Activated T-cell treated with anti-CD3 and anti-CD28 coated beads, Interleukin-2, amount 50 U/mL, for 48 hours (primary cell): ENCODE measurements at regions not wholly inside any gene's neighbourhood (a gene's known extent, or its start where the extent isn't known, plus 50 kb on each side); places are given as distances from the start of the nearest gene placed in this dataset.
A peak's percentile ranks its signal among the peaks of the same experiment; 100 is the strongest.

Experiments used
- DNase-seq, 2 experiments: peaks; one replicate each; pipeline ENCODE4 v3.0.0-alpha.2; 2020

DNA sequence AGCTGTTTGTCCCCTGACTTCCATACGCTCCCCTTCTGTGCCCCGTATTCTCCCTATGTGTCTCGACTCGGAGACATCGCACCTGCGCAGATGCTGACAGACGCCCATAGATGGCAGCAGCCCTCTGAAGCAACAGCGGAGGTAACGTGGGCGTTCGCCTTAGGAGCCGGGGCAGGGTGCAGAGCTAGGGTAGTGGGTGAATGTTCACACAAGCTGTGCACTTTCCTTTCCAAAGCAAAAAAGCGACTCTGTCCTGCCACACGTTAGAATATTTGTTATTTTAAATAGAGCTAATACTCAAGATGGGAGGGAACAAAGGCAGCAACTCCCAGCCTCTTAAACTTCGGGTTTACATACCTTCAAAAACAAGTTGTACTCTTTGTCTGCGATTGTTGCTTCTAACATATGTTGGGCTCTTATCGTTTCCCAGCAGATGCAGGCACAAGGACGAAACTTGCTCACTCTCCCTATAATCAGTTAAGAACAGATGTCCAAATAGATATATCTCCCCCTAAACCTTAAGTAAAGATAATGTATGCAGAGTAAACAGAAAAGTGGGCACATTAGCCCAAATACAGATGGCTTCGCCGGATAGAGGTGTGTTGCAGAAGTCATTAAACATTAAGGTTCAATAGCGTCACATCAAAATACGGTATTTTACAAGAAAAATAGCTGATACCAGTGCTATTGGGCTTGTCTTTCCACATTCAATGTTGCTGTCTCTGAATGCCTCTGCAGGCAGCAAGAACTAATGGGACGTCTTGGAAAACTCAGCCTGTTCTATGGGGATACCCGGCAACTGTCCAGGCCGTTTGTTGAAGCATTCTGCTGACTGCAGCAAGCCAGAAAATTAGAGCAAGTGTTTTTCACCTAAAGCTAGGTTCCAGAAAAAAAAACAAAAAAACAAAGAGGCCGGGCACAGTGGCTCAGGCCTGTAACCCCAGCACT lies 340.3 kb upstream of the PRKCQ start:
- peak; percentile 83 to 85 for DNase-seq

DNA sequence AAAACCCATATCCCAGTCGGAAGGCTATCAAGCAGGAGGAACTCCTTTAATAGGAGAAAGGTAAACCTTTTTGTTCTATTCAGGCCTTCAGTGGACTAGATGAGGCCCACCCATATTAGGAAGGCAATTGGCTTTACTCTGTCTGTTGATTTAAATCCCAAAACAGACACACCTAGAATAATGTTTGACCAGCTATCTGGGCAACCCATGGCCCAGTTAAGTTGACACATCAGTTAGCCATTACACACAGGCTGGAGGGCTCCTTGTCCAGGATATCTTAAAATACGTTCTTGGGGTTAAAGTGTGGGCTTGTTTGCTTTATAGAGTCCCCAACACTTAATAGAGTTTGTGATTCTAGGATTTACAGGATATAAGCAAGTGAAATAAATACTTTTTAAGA lies 339.0 kb upstream of the PRKCQ start:
- no peak for DNase-seq

DNA sequence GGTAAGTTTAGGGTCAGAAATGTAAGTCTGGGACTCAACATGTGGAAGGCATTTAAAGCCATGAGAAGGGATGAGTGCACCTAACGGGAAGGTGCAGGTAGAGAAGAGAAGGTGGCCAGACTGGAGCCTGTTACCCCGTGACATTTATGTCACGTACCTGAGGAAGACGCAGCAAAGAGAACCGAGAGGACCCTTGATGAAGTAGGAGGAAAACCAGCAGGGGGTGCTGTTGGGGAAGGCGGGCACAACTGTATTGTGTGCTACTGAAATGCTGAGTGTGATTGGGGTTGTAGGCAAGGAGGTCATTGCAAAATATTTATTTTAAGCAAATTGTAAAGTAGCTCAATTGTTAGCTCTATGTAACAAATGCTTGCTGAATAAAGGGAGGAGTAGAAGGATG lies 338.2 kb upstream of the PRKCQ start:
- DNase-seq: peak; percentile 81 to 85

DNA sequence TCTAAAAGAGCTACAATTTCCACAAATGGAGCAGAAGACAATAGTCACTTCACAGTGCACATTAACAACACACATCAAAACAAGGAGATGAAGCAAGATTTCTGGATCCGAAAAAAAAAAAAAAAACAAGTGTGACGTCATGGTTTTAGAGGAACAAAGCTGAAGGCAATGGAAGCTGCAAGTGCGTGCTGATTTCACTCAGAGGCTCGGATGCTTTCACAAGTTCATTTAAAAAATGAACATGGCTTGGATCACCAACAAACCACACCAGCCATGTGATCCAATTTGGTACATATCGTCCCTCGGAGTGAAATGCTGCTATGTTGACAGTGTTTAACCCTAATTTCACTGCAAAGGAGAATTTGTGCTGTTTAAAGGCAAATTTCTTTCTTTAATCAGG lies 337.0 kb upstream of the PRKCQ start:
- DNase-seq: no peak

DNA sequence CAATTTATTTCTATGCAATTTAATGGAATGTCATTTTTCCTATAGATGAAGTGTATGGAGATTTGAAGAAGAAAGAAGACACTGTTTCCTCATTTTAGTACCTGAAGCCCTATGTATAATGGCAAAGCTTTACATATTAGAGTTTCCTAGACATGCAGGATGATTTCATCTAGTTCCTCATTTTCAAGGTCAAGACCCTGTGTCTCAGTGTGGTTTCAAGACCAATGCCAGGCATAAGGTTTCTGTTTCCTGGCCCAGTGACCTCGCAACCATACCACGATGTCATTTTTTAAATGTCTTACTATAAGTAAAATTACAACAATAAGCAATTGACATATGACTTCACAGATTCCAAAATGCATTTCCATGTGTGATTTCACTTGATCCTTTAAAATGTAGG lies 336.5 kb upstream of the PRKCQ start:
- DNase-seq: no peak

DNA sequence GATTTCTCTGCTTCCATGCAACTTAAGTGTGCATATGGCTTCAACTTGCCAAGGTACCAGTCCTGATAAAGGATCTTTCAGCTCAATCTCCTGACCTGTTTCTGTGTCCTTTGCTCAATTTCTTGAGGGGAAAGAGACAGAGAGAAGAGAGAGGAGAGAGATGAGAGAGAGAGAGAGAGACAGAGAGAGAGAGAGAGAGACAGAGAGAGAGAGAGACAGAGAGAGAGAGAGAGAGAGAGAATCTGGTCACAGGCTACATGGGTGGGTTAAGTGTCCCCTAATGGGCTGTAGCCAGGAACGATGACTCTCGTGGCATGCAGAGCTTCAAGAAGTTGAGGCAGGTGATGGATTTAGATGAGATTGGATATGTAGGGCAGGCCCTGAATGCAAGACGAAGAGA lies 335.2 kb upstream of the PRKCQ start:
- DNase-seq: no peak

DNA sequence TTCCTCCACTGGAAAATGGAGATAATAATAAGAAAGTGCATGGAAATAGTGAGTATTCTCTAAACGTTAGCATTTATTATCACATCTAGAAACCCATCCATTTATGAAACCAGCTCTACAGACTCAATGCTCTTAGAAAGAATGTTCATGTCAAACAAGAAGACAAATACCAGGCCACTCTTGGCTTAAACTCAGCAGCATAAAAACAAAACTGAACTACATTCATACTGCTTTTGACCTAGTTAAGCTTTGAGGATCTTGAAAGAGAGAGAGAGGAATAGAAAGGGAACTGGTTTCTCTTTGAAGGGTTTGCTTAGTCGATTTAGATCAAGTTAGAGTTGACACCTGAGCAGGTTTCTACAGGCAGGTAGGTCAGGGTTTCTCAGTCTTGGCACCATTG lies 332.9 kb upstream of the PRKCQ start:
- DNase-seq: no peak

DNA sequence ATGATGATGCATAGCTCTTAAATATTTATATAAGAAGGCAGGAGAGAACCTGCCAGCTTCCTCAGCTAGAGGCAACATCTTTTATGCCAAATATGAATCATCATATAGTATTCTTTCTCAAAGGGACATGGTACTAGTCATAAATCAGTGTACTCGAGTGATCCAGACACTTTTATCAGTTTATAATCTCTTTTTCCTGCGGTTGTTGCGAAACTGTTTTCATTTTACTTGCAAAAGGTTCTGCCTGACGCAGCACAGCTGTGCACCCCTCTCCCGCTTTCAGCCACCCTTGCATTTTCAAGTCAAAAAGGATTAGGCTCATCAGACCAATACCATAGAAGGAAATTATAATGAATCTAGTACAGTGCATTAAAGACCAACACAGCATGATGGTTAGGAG lies 332.3 kb upstream of the PRKCQ start:
- DNase-seq: peak in 1 of 2 experiments; percentile 37

DNA sequence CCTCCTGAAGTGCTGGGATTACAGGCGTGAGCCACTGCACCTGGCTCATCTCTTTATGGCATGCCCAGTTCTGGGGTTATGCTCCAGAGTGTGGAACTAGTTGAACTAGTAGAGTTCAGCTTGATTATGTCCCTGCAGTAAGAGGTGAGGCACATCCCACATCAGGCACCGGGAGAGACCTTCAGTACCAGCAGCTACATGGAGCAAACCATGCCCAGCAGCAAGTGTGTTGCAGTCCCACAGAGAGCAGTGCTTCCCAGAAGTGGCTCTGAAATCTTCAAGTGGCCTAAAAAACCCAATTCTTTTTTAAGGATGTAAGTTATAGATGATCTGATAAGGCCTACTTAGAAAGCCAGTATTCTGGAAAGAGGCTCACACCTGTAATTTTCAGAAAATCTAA lies 331.9 kb upstream of the PRKCQ start:
- no peak for DNase-seq

DNA sequence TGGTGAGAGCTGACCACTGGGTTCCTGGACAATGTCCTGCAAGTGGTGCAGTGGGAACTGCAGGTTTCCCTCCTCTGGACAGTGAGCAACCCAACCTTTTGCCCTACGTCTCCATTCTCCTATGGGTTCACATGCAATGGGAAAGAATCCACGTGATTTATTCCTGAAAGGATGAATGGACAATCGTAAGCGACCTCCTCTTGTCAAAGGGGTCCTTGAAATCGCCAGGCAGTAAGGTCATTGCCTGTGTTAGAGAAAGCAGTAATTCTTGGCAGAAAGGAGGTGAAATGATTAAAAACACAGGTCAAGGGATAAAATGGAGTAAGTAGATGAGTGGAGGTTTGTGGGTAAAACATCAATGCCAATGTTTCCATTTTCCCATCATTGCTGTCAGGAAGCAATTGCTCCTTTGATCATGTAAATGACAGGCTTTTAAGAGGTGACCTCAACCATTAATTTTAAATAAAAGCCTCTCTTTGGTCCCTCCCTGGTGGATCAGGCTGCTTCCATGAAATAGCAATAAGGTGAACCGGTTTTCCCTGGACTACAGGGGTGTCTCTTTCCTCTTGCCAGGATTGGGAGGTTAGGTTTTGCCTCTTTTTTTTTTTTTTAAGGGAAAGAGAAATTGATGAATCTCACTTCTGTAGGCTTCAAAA lies 330.0 kb upstream of the PRKCQ start:
- DNase-seq: no peak

DNA sequence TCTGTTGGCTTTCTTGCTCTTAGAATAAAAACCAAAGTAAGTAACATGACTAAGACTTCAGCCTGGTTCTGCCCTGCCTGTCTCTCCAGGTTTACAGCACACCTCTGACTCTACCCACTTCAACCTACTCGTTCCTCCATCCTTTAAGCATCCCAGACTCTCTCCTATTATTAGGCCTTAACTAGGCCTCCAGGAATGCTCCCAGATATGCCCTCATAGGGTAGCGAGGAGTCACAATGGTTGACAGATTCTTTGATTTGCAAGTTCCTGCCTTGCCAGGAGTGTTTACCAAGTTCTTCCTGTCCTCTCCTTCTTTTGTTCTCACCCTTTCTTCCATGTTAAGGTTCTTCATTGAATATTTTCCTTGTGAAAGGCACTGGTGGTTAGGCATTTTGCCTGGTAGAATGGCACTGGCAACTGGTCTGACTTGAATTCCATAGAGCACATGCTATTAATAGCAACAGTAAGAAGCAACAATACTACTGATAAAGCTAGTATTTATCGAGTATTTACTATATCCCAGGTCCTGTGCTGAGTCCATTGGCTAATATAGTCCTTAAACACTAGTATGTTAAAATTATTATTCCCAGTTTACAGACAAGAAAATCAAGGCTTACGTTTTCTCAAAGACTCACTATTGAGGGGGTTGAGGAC lies 327.9 kb upstream of the PRKCQ start:
- no peak for DNase-seq

DNA sequence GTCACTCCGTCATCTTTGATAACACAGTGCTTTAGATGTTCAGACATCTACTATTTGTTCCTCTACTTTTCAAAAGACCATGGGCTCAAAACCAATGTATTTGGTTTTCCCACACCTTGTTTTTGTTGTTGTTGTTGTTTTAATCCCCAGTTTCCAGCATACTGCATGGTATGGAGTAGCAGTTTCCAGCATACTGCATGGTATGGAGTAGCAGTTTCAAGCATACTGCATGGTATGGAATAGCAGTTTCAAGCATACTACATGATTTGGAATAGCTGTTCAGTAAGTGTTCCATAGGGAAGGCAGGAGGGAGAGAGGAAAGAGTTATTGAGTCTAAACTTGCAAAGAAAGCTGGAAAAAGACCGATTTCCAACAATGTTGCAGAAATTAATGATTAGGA lies 314.3 kb upstream of the PRKCQ start:
- no peak for DNase-seq

DNA sequence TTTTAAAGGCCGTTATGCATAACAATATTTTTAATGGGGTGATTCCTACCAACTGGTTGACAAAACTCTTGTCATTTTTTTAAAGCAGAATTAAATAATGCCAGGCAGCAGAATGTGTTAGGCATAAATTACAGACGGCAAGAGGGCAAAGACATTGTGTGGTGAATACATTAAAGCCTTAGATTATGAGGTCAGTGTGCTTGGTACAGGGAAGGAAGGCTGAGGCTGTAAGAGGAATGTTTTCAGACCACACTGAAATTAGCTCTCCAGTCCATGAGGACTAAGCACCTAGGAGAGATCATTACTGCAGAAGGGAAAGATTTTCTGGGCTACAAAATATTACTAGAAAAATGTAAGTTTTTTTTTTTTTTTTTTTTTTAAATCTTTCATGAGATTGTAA lies 312.8 kb upstream of the PRKCQ start:
- DNase-seq: no peak

DNA sequence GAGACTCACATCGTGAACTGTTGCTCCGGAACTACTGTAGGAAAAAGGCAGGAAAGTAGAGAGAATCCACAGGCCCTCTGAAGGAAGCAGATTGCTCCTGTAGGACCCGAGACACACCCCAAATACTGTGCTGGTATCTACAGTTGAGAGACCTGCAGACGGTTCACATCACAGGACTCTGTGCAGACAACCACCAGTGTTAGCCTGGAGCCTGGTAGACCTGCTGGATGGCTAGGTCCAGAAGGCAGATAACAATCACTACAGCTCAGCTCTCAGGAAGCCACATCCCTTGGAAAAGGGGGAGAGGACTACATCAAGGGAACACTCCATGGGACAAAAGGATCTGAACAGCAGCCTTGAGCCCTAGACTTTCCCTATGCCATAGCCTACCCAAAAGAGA lies 311.8 kb upstream of the PRKCQ start:
- DNase-seq: no peak

DNA sequence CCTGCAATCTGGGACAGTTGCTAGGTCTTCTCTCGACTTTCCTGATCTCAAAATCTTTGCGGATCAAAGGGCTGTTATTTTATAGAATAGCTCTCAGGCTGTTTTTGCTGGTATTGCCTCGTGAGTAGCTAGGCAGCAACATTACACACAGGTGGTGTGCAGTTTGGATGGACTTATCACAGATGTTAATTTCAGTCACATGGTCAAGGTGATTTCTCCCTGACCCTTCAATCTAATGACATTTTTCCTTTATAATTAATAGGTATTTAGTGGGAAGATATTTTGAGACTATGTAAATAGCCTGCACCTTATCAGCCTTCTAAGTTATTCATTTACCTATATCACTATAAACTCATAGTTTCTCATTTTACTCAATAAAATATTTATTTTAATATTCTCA lies 309.6 kb upstream of the PRKCQ start:
- no peak for DNase-seq

DNA sequence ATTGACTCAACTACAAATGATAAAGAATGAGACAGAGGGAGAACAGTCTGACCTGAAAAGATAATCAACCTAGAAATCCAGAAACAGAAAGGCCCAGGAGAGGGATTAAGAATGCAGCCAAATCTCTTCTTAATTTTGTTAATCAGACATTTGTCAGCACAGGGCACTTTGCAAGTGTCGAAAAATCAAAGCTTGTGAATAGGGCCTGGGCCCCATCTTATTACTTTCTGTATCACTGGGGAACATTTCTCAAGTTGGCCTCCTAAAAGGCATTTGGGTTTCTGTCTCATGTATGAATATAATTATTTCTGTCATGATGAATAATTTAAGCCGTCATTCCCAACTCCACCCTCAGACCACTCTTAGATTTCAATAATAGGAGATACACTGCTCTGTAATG lies 308.4 kb upstream of the PRKCQ start:
- no peak for DNase-seq

DNA sequence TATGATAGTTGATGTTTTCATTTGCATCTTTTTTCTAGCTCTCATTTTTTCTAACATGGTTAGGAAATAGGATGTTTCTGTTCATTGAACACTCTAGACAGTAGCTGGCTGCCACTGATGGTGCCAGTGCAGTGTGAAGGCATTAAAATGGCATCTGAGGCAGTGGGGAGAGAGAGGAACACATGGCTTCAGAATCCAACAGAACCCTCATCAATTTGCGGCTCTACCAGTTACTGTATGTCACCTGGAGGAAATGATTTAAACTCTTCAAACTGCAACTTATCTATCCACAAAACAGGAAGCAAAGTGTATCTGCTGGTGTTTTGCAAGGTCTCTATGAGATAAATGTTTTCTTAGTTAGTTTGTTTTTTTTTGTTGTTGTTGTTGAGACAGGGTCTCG lies 305.2 kb upstream of the PRKCQ start:
- DNase-seq: no peak

DNA sequence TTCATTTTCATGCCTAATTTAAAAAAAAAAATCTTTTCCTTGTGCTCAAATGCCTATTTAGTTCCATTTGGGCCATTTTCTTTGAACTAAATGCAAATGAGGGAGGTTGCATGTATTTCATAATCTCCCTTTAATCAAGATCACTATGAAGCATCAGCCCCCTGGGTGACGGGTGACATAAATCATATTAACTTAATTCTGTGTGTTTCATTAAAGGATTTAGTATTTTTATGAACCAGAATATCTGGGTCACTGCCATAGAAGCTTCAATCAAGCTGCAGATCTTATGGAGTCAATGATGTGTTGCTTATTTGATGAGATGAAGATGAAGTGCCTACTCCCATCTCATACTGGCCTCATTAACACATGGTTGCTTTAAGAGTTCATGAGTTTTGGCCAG lies 301.9 kb upstream of the PRKCQ start:
- DNase-seq: no peak

DNA sequence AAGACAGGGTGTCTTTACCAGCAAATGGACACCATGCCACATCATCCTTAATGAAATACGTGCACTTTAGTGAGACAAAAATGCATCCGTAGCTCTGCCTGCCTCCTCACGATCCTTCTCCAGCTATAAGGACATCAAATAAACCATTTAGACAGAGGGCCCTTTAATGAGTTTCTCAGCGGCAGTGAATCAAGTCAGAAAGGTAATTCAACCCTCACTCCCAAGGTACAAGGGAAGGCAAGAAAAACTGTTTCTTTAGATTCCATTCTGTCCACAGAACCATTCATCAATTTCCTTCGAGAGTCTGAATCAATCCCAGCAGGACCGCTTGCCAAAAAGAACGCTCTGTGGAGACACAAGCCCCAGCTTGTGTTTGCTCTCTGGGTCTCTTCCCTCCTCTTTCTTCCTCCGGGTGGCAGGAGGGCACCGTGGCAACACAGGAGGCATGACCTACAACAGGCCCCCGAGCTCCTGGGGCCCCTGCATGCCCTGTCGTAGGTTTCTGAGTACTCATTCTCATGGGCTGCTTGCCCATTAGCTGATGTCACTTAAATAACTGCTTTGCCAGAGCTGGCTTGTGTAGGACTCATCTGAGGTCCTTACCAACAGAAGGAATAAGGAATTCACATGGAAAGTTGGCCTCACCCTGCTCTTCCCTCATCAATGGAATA lies 297.8 kb upstream of the PRKCQ start:
- no peak for DNase-seq

DNA sequence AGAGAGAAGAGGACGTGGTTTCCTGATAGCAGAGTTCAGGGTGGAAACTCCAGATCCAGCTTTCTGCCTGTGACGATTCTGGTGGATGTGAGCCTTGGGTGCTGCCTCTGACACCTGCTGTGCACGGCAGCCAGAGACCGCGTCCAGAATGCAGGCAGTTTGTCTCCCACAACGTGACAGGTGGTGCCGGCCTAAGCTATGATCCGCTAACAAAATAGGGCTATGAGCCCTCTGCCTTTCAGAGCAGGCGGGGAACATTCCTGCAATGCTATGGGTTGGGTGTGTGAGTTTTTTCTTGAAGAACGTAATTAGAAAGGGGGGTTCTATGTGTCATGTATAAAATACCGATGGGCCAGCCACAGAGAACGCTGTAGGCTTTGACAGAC lies 297.3 kb upstream of the PRKCQ start:
- DNase-seq: no peak

DNA sequence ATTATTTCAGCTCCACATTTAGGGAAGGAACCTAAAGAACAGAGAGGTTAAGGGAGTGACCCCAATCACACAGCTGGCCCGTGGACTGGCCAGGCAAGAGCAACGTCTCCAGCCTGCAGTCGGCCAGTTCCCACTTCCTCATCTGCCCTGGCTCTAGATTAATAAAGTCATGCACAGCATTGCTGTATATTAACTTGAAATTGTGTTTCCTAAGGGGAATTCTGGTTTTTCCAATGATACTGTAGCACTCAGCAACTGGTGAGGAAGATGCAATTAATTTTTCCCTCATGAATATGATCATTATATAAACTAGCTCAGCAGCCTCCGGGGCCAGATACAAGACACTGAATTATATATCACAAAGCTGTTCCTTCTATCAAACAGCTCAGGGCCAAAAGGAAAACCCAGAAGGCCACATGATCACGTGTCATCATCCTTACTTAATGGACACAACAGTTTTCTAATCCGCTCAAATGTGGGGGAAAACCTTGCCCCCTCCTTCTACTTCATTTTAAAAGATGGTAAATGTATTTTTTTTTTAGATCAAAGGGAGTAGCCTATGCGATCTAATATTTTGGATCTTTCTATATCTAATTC lies 295.3 kb upstream of the PRKCQ start:
- DNase-seq: no peak

DNA sequence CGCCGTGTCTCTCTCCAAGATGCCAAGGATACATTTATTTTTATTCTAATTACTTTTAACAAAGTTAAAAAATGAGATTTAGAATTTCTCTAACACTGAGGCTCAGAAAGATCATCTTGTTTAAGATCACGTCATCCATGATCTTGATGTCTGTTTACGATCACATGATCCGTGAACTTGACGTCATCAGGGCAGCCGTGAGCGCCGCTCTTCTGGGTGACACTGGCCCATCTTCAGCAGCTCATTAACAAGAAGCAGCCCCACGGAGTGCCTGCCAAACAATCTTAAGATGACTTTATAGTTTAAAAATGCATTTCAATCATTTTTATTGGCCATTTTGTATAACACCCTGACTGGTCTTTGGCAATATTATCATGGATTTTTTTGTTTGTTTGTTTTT lies 291.1 kb upstream of the PRKCQ start:
- no peak for DNase-seq
